ENCODE measurements at regions not wholly inside any gene's neighbourhood (a gene's known extent, or its start where the extent isn't known, plus 50 kb on each side); places are given as distances from the start of the nearest gene placed in this dataset.
"Not testable (repeated sequence)": the region's sequence is repeated elsewhere in the genome, so short reads cannot be mapped to it uniquely, and the experiment has no call there.

- no peak for DNase-seq
- H3K27me3 ChIP-seq, result no peaks in the 10 kb centered on the region
- intact Hi-C loops (cut with DNase I), result no loop called here
- H3K4me3 ChIP-seq (replicated peaks in 1 of 3), result no peak overlapping the region
- TF ChIP-seq CTCF (IDR thresholded peaks at IDR 0.05) (no peak), POLR2A (IDR thresholded peaks at IDR 0.05) (no peak)
- no peaks in the 10 kb centered on the region for H3K36me3 ChIP-seq
- H3K4me1 ChIP-seq, result no peaks in the 10 kb centered on the region
- H3K9me3 ChIP-seq, result no peaks in the 10 kb centered on the region
- no peak overlapping the region for H3K27ac ChIP-seq
Measured at GRCh38 chr7:115802415-115802814, 228.1 kb downstream of the TFEC start.

GRCh38 chr7:115799430-115799829 lies 231.1 kb downstream of the TFEC start:
- intact Hi-C loops (cut with DNase I), result no loop called here
- no peaks in the 10 kb centered on the region for H3K36me3 ChIP-seq
- WGBS, 2 donors, result 80 to 91% methylated on average over 2 of the region's 2 CpGs

GRCh38 chr7:115793958-115794702 lies 236.4 kb downstream of the TFEC start:
- no peak for TF ChIP-seq CTCF (IDR thresholded peaks at IDR 0.05)
- no peak for TF ChIP-seq POLR2A (IDR thresholded peaks at IDR 0.05)
- H3K4me3 ChIP-seq (replicated peaks in 1 of 3), result no peak overlapping the region
- H3K27ac ChIP-seq, result no peak overlapping the region
- 91 to 93% methylated on average over 7 of the region's 7 CpGs for WGBS, 2 donors
- no peaks in the 10 kb centered on the region for H3K4me1 ChIP-seq
- H3K36me3 ChIP-seq, result no peaks in the 10 kb centered on the region
- no peaks in the 10 kb centered on the region for H3K27me3 ChIP-seq
- DNase-seq, result no peak
- no peaks in the 10 kb centered on the region for H3K9me3 ChIP-seq
- intact Hi-C loops (cut with DNase I), result no loop called here

More at GRCh38 chr7:115799430-115799829, 231.1 kb downstream of the TFEC start:
- H3K27ac ChIP-seq, result no peak overlapping the region
- TF ChIP-seq CTCF (IDR thresholded peaks at IDR 0.05) (no peak), POLR2A (IDR thresholded peaks at IDR 0.05) (no peak)
- no peak for DNase-seq
- H3K4me3 ChIP-seq (replicated peaks in 1 of 3), result no peak overlapping the region
- H3K9me3 ChIP-seq, result no peaks in the 10 kb centered on the region
- H3K4me1 ChIP-seq, result no peaks in the 10 kb centered on the region
- H3K27me3 ChIP-seq, result no peaks in the 10 kb centered on the region

GRCh38 chr7:115789901-115790300 lies 240.7 kb downstream of the TFEC start:
- WGBS, 2 donors, result 92% methylated on average over 17 to 25 of the region's 27 CpGs
- intact Hi-C loops (cut with DNase I), result no loop called here
- H3K9me3 ChIP-seq, result no peaks in the 10 kb centered on the region
- H3K4me3 ChIP-seq (replicated peaks in 1 of 3), result no peak overlapping the region
- no peak for DNase-seq
- TF ChIP-seq POLR2A (IDR thresholded peaks at IDR 0.05), result no peak
- TF ChIP-seq CTCF (IDR thresholded peaks at IDR 0.05), result no peak
- no peaks in the 10 kb centered on the region for H3K4me1 ChIP-seq
- no peak overlapping the region for H3K27ac ChIP-seq
- H3K27me3 ChIP-seq, result no peaks in the 10 kb centered on the region
- no peaks in the 10 kb centered on the region for H3K36me3 ChIP-seq

- H3K27me3 ChIP-seq; H3K36me3 ChIP-seq; intact Hi-C loops (cut with DNase I); H3K27ac ChIP-seq; DNase-seq; H3K4me1 ChIP-seq; H3K9me3 ChIP-seq; H3K4me3 ChIP-seq (replicated peaks in 1 of 3): not testable (repeated sequence)
- 85 to 92% methylated on average over 3 of the region's 3 CpGs for WGBS, 2 donors
Measured at GRCh38 chr7:115789473-115789872, 241.1 kb downstream of the TFEC start.
